ENCODE measurements at regions not wholly inside any gene's neighbourhood (a gene's known extent, or its start where the extent isn't known, plus 50 kb on each side); places are given as distances from the start of the nearest gene placed in this dataset.

DNA sequence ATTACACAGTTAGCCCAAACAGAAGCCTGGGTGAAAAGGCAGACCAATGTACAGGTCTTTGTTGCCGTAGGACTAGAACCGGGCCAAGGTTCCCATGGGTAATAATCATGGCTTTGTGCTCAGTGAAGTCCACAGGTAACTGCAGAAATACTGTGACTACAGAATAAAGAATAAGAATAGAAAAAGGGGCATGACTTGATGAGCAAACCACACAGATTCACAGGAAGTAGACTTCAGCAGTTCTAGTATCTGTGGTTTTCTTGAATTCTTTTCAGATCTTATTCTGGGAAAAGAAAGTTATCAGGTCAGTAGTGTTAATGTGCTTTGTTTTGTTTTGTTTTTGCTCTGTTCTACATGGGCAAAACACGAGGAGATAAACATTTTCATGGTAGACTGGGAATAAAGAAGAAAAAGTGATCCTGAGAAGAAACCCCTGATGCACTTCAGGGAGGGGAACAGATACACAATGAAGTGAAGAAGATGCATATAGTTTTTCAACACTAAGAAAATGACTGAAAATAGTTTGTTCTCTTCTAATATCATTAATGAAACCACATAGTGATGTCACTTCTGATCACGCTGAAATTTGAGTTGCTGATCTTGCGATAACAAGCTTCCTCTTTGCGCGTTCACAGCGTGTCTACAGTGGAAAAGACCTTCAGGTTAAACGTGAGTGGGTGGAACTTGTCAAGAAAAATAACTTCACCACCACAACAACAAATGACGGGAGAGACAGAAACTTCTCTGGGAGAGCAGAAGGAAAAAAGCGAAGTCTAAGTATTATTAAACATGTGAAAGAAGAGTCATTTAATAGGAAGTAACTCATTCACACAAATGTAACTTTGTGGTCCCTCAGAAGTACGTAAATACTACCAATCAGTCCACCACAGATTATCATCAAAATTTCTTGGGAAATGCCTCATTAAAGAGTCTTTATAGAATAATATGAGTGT lies 315.8 kb upstream of the SATB1 start:
- H3K4me3 ChIP-seq (ENCODE audit: low read depth, low read length): peak overlapping the region; percentile 15
- TF ChIP-seq, protein P1, sequence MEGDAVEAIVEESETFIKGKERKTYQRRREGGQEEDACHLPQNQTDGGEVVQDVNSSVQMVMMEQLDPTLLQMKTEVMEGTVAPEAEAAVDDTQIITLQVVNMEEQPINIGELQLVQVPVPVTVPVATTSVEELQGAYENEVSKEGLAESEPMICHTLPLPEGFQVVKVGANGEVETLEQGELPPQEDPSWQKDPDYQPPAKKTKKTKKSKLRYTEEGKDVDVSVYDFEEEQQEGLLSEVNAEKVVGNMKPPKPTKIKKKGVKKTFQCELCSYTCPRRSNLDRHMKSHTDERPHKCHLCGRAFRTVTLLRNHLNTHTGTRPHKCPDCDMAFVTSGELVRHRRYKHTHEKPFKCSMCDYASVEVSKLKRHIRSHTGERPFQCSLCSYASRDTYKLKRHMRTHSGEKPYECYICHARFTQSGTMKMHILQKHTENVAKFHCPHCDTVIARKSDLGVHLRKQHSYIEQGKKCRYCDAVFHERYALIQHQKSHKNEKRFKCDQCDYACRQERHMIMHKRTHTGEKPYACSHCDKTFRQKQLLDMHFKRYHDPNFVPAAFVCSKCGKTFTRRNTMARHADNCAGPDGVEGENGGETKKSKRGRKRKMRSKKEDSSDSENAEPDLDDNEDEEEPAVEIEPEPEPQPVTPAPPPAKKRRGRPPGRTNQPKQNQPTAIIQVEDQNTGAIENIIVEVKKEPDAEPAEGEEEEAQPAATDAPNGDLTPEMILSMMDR (IDR thresholded peaks at IDR 0.05; ENCODE audit: borderline replicate concordance, insufficient read depth, low read depth, low read length): no peak

DNA sequence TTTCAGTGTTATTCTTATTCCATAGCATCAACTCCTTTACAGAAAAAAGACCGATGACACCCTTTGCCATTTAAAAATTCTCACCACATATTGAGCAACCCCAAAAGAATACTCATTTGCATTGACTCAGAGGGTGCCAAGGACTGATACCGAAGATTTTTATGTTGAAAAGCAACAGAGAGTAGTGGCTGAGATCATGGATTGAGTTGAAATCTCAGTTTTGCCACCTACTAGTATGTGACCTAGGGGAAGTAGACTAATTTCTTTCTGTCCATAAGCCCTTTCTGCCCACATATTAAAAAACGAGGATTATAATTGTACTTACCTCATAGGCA lies 313.9 kb upstream of the SATB1 start:
- TF ChIP-seq, protein P1 (IDR thresholded peaks at IDR 0.05; ENCODE audit: borderline replicate concordance, insufficient read depth, low read depth, low read length): no peak
- H3K4me3 ChIP-seq (ENCODE audit: low read depth, low read length): no peak overlapping the region

DNA sequence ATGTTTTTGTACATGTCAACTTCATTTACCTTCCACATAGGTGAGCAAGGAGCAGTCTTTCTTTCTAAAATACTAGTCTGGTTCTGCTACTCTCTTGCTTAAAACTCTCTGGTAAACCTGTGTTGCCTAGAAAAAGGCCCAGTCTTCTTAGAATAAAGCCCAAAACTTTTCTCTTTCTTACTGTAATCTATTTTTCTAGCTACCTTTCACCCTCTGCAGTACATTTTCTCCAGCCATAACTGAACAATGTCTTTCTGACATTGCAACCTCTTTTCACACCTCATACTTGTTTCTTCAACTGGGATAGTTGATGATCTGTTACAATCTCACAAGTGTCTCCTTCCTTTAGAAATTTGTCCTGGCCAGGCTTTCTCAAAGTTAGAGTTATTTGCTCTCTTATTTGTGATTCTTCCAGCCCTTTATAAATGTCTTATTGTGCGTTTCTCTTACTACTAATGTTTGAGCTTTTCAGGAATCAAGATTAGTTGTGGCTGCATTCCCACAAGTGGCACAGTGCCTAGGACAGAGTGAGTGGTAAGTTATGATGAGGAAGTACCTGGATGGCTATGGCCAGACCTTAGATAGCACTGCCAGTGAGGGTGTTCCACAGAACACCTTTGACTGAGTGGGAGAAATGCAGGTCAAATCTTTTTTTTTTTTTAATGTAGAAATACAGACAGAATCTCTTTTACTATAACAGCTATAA lies 313.4 kb upstream of the SATB1 start:
- no peak overlapping the region for H3K4me3 ChIP-seq (ENCODE audit: low read depth, low read length)
- TF ChIP-seq, protein P1 (IDR thresholded peaks at IDR 0.05; ENCODE audit: borderline replicate concordance, insufficient read depth, low read depth, low read length): no peak

DNA sequence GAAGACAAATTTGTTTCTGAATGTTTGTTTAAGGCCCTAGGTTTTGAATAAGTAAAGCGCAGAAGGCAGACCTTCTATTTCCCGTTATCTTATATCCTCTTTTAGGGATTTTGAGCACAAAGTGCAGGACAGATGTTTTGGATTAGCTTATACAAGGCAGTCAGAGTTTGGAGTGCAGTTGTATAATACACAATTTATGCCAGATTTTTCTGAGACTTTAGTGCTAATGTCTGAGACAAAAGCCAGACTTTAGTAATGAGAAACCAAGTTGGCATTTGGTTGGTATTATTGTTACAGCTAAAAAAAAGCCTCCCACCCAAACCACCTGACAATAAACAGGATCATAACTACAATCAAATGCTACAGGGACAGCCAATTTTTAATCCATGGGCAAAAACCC lies 309.9 kb upstream of the SATB1 start:
- TF ChIP-seq, protein P1 (IDR thresholded peaks at IDR 0.05; ENCODE audit: borderline replicate concordance, insufficient read depth, low read depth, low read length): no peak
- H3K4me3 ChIP-seq (ENCODE audit: low read depth, low read length): no peak overlapping the region

DNA sequence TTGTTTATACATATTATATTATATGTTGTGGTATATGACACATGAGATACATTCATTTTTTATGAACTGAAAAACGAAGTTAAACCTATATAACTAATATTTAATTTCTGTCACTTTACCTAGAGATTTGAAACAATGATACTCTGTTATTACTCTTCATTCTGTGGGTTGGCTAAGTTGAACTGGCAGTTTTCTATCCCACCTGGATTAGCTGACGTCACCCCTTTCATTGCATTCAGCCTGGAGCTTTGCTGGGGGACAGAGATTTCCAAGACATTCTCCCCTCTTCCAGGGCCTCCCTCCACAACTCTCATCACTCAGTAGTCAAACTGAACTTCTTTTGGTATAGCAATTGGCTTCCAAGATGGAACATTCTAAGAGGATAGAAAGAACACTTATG lies 309.2 kb upstream of the SATB1 start:
- TF ChIP-seq, protein P1 (IDR thresholded peaks at IDR 0.05; ENCODE audit: borderline replicate concordance, insufficient read depth, low read depth, low read length): no peak
- H3K4me3 ChIP-seq (ENCODE audit: low read depth, low read length): no peak overlapping the region

DNA sequence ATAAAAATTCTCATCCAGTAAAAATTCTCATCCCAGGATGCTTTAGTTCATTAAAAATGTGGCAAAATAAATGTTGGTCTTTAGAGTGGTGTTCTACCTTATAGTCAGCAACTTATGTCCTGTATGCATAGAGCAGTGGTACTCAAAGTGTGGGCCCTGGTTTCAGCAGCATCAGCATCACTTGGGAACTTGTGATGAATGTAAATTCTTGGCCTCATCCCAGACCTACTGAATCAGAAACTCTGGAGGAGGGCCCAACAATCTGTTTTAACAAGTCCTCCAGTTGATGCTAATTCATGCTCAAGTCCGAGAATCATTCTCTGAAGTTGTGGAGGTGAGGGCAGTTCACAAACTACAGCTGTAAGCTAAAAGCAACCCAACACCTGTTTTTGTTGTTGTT lies 307.3 kb upstream of the SATB1 start:
- H3K4me3 ChIP-seq (ENCODE audit: low read depth, low read length): no peak overlapping the region
- TF ChIP-seq, protein P1 (IDR thresholded peaks at IDR 0.05; ENCODE audit: borderline replicate concordance, insufficient read depth, low read depth, low read length): no peak
